HepG2 (cell line): ENCODE measurements at regions not wholly inside any gene's neighbourhood (a gene's known extent, or its start where the extent isn't known, plus 50 kb on each side); places are given as distances from the start of the nearest gene placed in this dataset.

Experiments
- ATAC-seq: fragments of 200-7000 bp; cut with Tn5 transposase; 3 replicates; pipeline ENCODE4 v1.9.1; 2020; ENCODE audit warnings: mild to moderate bottlenecking, moderate library complexity
- BruUV-seq: library from RNA; stranded (reverse); fragments of 400-500 nt; replicated peaks from 2 replicates; lab custom pipeline; 2021; lab: Mats Ljungman, UMichigan
- CTCF ChIA-PET: fragments of 300-600 bp; formaldehyde crosslinking; extraction: SDS; loops from one replicate; lab custom pipeline; 2021; ENCODE audit warnings: low total read pairs, inconsistent platforms, low intra/inter-chr PET ratio; lab: Yijun Ruan, JAX
- POLR2A ChIA-PET: fragments of 350-600 bp; sonication (Branson Sonifier 250); formaldehyde crosslinking; loops from one replicate; lab custom pipeline; 2020; ENCODE audit warnings: antibody characterized with exemption, inconsistent platforms; lab: Yijun Ruan, JAX
- DNase-seq: peaks from one replicate; pipeline ENCODE4 v3.0.0-alpha.2; 2015; ENCODE audit warnings: low spot score
- FAIRE-seq: peaks from 3 replicates; lab custom pipeline; 2011; peaks lifted over from hg19 to GRCh38; lab: Jason Lieb, UNC
- H2AFZ ChIP-seq: one replicate; pipeline ENCODE4 v1.6.1; 2011; ENCODE audit warnings: low read length, inconsistent platforms
- H3K27ac ChIP-seq: fragments of 300-600 bp; 3 replicates; pipeline ENCODE4 v1.8.0; 2011; ENCODE audit warnings: mixed run types, mild to moderate bottlenecking, mixed read lengths, low read length, inconsistent platforms; ENCODE audit not compliant: insufficient read depth; ENCODE audit errors: extremely low read length
- H3K27me3 ChIP-seq, 2 experiments: fragments of 200-600 bp in 1 of 2; 2 replicates in 1 of 2; 3 replicates in 1 of 2; pipeline versions ENCODE4 v1.6.0 to v1.8.0; 2011; ENCODE audit warnings: low read length in 2 of 2, mild to moderate bottlenecking in 2 of 2, moderate library complexity in 2 of 2, inconsistent platforms in 1 of 2; ENCODE audit not compliant: insufficient read depth in 2 of 2, control insufficient read depth in 1 of 2
- H3K36me3 ChIP-seq, 2 experiments: fragments of 200-600 bp in 1 of 2; replicated peaks in 1 of 2; 2 replicates in 1 of 2; 3 replicates in 1 of 2; pipeline versions ENCODE4 v1.5.1 to v1.8.0; 2011; ENCODE audit warnings: low read length in 2 of 2, inconsistent platforms in 1 of 2; ENCODE audit not compliant: insufficient read depth in 2 of 2, control insufficient read depth in 1 of 2
- H3K4me1 ChIP-seq: 2 replicates; pipeline ENCODE4 v1.5.1; 2012; ENCODE audit warnings: low read length, inconsistent platforms; ENCODE audit not compliant: insufficient read depth
- H3K4me2 ChIP-seq: 2 replicates; pipeline ENCODE4 v1.6.0; 2011; ENCODE audit warnings: low read depth, low read length, inconsistent platforms
- H3K4me3 ChIP-seq, 3 experiments: fragments of 200-600 bp in 1 of 3; sonication (generic), shearing (Covaris generic) in 1 of 3; replicated peaks in 1 of 3; 2 replicates each; pipeline ENCODE4 v1.5.1; 2011 to 2016; ENCODE audit warnings: low read length in 3 of 3, inconsistent platforms in 2 of 3, low read depth in 2 of 3, mild to moderate bottlenecking in 2 of 3, control low read depth in 1 of 3, mixed read lengths in 1 of 3; ENCODE audit not compliant: insufficient read depth in 1 of 3
- H3K79me2 ChIP-seq: one replicate; pipeline ENCODE4 v1.6.1; 2011; ENCODE audit warnings: low read length, inconsistent platforms; ENCODE audit not compliant: insufficient read depth
- H3K9ac ChIP-seq: 2 replicates; pipeline ENCODE4 v1.6.0; 2011; ENCODE audit warnings: mild to moderate bottlenecking, low read depth, low read length, inconsistent platforms; ENCODE audit not compliant: insufficient read depth
- H3K9me3 ChIP-seq: 2 replicates; pipeline ENCODE4 v1.5.1; 2012; ENCODE audit warnings: mild to moderate bottlenecking, low read length
- H4K20me1 ChIP-seq: 2 replicates; pipeline ENCODE4 v1.6.0; 2011; ENCODE audit warnings: inconsistent platforms, mild to moderate bottlenecking, low read length, moderate library complexity; ENCODE audit not compliant: insufficient read depth
- ZNF10 ChIP-seq: sonication (generic); formaldehyde crosslinking; IDR thresholded peaks from 2 replicates; pipeline ENCODE4 v1.4.0; 2020; ENCODE audit warnings: mild to moderate bottlenecking, low read depth, missing genetic modification reagents, borderline replicate concordance
- ZNF143 ChIP-seq: sonication (generic); formaldehyde crosslinking; IDR thresholded peaks from 2 replicates; pipeline ENCODE4 v1.4.0; 2020; ENCODE audit warnings: missing genetic modification reagents
- ZNF530 ChIP-seq: sonication (generic); formaldehyde crosslinking; IDR thresholded peaks from 2 replicates; pipeline ENCODE4 v1.5.0; 2020; ENCODE audit warnings: low read depth, mild to moderate bottlenecking, missing genetic modification reagents
- WGBS: methylation state at CpG from one replicate; pipeline ENCODE4 v1.1.6; 2017; ENCODE audit warnings: low lambda C conversion rate; 5-methylcytosine and 5-hydroxymethylcytosine counted together
- in situ Hi-C: cut with HindIII; loops from 2 replicates; pipeline ENCODE4 v1.10.0; 2017; ENCODE audit warnings: low pct_unique_long_range_greater_than_20kb; ENCODE audit not compliant: extremely low pct_ligation_motif_present
- intact Hi-C: fragments of 100-400 bp; cut with micrococcal nuclease; formaldehyde crosslinking; loops from one replicate; pipeline ENCODE4 v1.10.0; 2022; ENCODE audit not compliant: unreplicated experiment
- TF ChIP-seq, protein P1 (sequence below): sonication (generic); formaldehyde crosslinking; IDR thresholded peaks from 2 replicates; pipeline ENCODE4; 2020; ENCODE audit warnings: missing genetic modification reagents, mild to moderate bottlenecking, borderline replicate concordance
- TF ChIP-seq, protein P2 (sequence below): sonication (generic); formaldehyde crosslinking; IDR thresholded peaks from 2 replicates; pipeline ENCODE4 v1.4.0; 2020; ENCODE audit warnings: mild to moderate bottlenecking, missing genetic modification reagents

DNA sequence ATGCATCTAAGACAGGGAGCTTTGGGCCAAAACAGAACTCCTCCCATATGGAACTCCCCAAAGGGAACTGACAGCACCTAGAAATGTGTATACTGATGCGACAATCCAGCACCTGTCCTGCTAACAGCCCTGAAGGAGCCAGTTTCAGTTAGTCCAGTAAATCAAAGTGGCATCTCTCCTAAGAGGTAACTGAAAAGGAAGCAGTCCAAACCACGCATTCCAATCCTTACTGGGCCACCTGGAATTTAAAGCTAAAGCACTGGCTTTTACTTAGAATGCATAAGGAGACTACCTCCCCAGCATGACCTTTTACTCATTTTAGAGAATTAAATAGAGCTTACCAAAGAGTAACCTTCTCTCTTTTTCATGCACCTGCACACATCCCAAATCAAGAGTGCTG is 586.8 kb upstream of the PITX2 start:
- Histone ChIP-seq H3K4me2 (no peak overlapping the region), H3K9me3 (no peaks in the 10 kb centered on the region), H3K27ac (no peak overlapping the region), H3K79me2 (no peaks in the 10 kb centered on the region), H4K20me1 (no peaks in the 10 kb centered on the region), H3K9ac (no peak overlapping the region), H3K4me1 (no peaks in the 10 kb centered on the region), H3K4me3 (no peak overlapping the region), H3K36me3 (no peaks in the 10 kb centered on the region), H3K27me3 (no peaks in the 10 kb centered on the region), H2AFZ (no peak overlapping the region)
- FAIRE-seq (no peak), DNase-seq (no peak), ATAC-seq (no peak)
- 4% methylated on average over 2 of the region's 2 CpGs for WGBS
- CTCF ChIA-PET = no interaction called here
- in situ Hi-C loops (no loop called here), intact Hi-C loops (no loop called here)
- POLR2A ChIA-PET = no interaction called here
- BruUV-seq = no TSS peak
- TF ChIP-seq ZNF10 (CRISPR knock-in tag) = no peak
- no peak for TF ChIP-seq ZNF143 (CRISPR knock-in tag)
- TF ChIP-seq, protein P1, sequence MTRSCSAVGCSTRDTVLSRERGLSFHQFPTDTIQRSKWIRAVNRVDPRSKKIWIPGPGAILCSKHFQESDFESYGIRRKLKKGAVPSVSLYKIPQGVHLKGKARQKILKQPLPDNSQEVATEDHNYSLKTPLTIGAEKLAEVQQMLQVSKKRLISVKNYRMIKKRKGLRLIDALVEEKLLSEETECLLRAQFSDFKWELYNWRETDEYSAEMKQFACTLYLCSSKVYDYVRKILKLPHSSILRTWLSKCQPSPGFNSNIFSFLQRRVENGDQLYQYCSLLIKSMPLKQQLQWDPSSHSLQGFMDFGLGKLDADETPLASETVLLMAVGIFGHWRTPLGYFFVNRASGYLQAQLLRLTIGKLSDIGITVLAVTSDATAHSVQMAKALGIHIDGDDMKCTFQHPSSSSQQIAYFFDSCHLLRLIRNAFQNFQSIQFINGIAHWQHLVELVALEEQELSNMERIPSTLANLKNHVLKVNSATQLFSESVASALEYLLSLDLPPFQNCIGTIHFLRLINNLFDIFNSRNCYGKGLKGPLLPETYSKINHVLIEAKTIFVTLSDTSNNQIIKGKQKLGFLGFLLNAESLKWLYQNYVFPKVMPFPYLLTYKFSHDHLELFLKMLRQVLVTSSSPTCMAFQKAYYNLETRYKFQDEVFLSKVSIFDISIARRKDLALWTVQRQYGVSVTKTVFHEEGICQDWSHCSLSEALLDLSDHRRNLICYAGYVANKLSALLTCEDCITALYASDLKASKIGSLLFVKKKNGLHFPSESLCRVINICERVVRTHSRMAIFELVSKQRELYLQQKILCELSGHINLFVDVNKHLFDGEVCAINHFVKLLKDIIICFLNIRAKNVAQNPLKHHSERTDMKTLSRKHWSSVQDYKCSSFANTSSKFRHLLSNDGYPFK (CRISPR knock-in tag) = no peak

DNA sequence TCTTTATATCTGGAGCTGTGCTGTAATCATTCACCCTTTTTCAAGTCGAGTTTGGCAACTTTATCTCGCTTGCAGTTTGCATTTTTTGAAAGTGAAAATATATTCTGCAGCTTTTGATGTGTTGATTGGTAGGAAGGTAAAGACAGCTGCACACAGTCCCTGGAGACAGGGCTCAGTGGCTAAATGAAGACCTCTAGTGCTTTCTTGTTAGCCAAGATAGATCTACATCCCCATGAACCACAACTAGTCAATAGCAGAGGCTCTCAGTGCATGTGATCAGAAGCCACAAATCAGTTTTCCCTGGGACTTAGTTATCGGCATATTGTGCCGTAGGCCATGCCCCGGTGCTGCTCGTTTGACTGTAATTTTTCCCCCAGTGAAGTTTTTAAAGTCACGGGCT is 587.7 kb upstream of the PITX2 start:
- ChIA-PET CTCF (no interaction called here), POLR2A (no interaction called here)
- no peak for DNase-seq
- Histone ChIP-seq H4K20me1 (no peaks in the 10 kb centered on the region), H3K27ac (no peak overlapping the region), H3K9ac (no peak overlapping the region), H3K27me3 (no peaks in the 10 kb centered on the region), H2AFZ (no peak overlapping the region), H3K4me2 (no peak overlapping the region), H3K36me3 (no peaks in the 10 kb centered on the region), H3K9me3 (no peaks in the 10 kb centered on the region), H3K4me1 (no peaks in the 10 kb centered on the region), H3K4me3 (no peak overlapping the region), H3K79me2 (no peaks in the 10 kb centered on the region)
- FAIRE-seq = no peak
- intact Hi-C loops (no loop called here), in situ Hi-C loops (no loop called here)
- no peak for ATAC-seq
- no peak for TF ChIP-seq ZNF530 (CRISPR knock-in tag)
- TF ChIP-seq, protein P2, sequence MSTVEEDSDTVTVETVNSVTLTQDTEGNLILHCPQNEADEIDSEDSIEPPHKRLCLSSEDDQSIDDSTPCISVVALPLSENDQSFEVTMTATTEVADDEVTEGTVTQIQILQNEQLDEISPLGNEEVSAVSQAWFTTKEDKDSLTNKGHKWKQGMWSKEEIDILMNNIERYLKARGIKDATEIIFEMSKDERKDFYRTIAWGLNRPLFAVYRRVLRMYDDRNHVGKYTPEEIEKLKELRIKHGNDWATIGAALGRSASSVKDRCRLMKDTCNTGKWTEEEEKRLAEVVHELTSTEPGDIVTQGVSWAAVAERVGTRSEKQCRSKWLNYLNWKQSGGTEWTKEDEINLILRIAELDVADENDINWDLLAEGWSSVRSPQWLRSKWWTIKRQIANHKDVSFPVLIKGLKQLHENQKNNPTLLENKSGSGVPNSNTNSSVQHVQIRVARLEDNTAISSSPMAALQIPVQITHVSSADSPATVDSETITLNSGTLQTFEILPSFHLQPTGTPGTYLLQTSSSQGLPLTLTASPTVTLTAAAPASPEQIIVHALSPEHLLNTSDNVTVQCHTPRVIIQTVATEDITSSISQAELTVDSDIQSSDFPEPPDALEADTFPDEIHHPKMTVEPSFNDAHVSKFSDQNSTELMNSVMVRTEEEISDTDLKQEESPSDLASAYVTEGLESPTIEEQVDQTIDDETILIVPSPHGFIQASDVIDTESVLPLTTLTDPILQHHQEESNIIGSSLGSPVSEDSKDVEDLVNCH (CRISPR knock-in tag) = no peak
- WGBS = 0% methylated on average over 3 of the region's 7 CpGs
- BruUV-seq = no TSS peak
